GM23338 (cell line): ENCODE measurements at regions not wholly inside any gene's neighbourhood (a gene's known extent, or its start where the extent isn't known, plus 50 kb on each side); places are given as distances from the start of the nearest gene placed in this dataset.

Experiments
- ATAC-seq: fragments of 200-7000 bp; cut with Tn5 transposase; 3 replicates; pipeline ENCODE4 v1.9.1; 2020
- DNase-seq: peaks from one replicate; pipeline ENCODE4 v3.0.0-alpha.2; 2015; ENCODE audit warnings: low spot score
- H2AFZ ChIP-seq: fragments of 200-600 bp; sonication (generic); 2 replicates; pipeline ENCODE4 v1.8.0; 2016; ENCODE audit warnings: antibody characterized with exemption, mild to moderate bottlenecking, moderate library complexity
- H3F3A ChIP-seq: fragments of 200-600 bp; sonication (generic); replicated peaks from 2 replicates; pipeline ENCODE4 v1.8.0; 2017; ENCODE audit warnings: antibody characterized with exemption, mixed run types, low read depth
- H3K27ac ChIP-seq: fragments of 200-600 bp; sonication (generic); 2 replicates; pipeline ENCODE4 v1.6.1; 2016; ENCODE audit warnings: low read depth
- H3K27me3 ChIP-seq: fragments of 200-600 bp; sonication (generic); 2 replicates; pipeline ENCODE4 v1.8.0; 2016; ENCODE audit warnings: mild to moderate bottlenecking, mixed run types, moderate library complexity; ENCODE audit not compliant: insufficient read depth
- H3K36me3 ChIP-seq: fragments of 200-600 bp; sonication (generic); 2 replicates; pipeline ENCODE4 v1.8.0; 2016; ENCODE audit warnings: mild to moderate bottlenecking; ENCODE audit not compliant: insufficient read depth
- H3K4me1 ChIP-seq: fragments of 200-600 bp; sonication (generic); 2 replicates; pipeline ENCODE4 v1.8.0; 2016; ENCODE audit warnings: mild to moderate bottlenecking, moderate library complexity; ENCODE audit not compliant: insufficient read depth
- H3K4me2 ChIP-seq: fragments of 200-600 bp; sonication (generic); 2 replicates; pipeline ENCODE4 v1.7.1; 2017; ENCODE audit warnings: mixed run types
- H3K4me3 ChIP-seq: fragments of 200-600 bp; sonication (generic); 2 replicates; pipeline ENCODE4 v1.6.1; 2016; ENCODE audit warnings: mixed run types
- H3K79me2 ChIP-seq: fragments of 200-600 bp; sonication (generic); replicated peaks from 2 replicates; pipeline ENCODE4 v1.8.0; 2017; ENCODE audit warnings: mild to moderate bottlenecking; ENCODE audit not compliant: insufficient read depth
- H3K9me2 ChIP-seq: fragments of 200-600 bp; sonication (generic); 2 replicates; pipeline ENCODE4 v1.8.0; 2017; ENCODE audit not compliant: insufficient read depth
- H4K20me1 ChIP-seq: fragments of 200-600 bp; sonication (generic); replicated peaks from 2 replicates; pipeline ENCODE4 v1.8.0; 2017; ENCODE audit warnings: mild to moderate bottlenecking; ENCODE audit not compliant: insufficient read depth
- H3K27ac Mint-ChIP-seq: 2 replicates; pipeline ENCODE4 v1.8.0; 2020; ENCODE audit warnings: inconsistent platforms, mild to moderate bottlenecking, moderate library complexity, mixed read lengths
- H3K27me3 Mint-ChIP-seq: 3 replicates; pipeline ENCODE4 v1.8.0; 2022; ENCODE audit warnings: low read depth, mild to moderate bottlenecking, moderate library complexity, mixed read lengths, inconsistent platforms; ENCODE audit not compliant: insufficient read depth, poor library complexity
- H3K36me3 Mint-ChIP-seq: 3 replicates; pipeline ENCODE4 v1.8.0; 2021; ENCODE audit warnings: low read depth, mild to moderate bottlenecking, inconsistent platforms, moderate library complexity, mixed read lengths
- H3K4me1 Mint-ChIP-seq: 3 replicates; pipeline ENCODE4 v1.8.0; 2020; ENCODE audit warnings: mild to moderate bottlenecking, inconsistent platforms, mixed read lengths
- H3K4me3 Mint-ChIP-seq: 3 replicates; pipeline ENCODE4 v1.8.0; 2021; ENCODE audit warnings: moderate library complexity, mild to moderate bottlenecking, inconsistent platforms, mixed read lengths
- H3K9me3 Mint-ChIP-seq: 3 replicates; pipeline ENCODE4 v1.8.0; 2020; ENCODE audit warnings: moderate library complexity, mild to moderate bottlenecking, inconsistent platforms, mixed read lengths
- CREB1 ChIP-seq: fragments of 250-450 bp; sonication (Bioruptor Pico); IDR thresholded peaks from 2 replicates; pipeline ENCODE4 v1.5.0; 2020; ENCODE audit warnings: low read depth, mild to moderate bottlenecking, moderate library complexity
- EZH2 ChIP-seq: fragments of 200-600 bp; sonication (generic); IDR thresholded peaks from one replicate; pipeline ENCODE4 v1.8.0; 2017; ENCODE audit warnings: antibody characterized with exemption, mild to moderate bottlenecking, low read depth; ENCODE audit not compliant: unreplicated experiment
- EZH2phosphoT487 ChIP-seq: fragments of 200-600 bp; sonication (generic); IDR thresholded peaks from one replicate; pipeline ENCODE4 v1.8.1; 2018; ENCODE audit warnings: antibody characterized with exemption; ENCODE audit not compliant: unreplicated experiment
- JUNB ChIP-seq: IDR thresholded peaks from one replicate; pipeline ENCODE4 v1.6.1; 2016; ENCODE audit warnings: antibody characterized with exemption; ENCODE audit not compliant: unreplicated experiment
- NANOG ChIP-seq: IDR thresholded peaks from 2 replicates; pipeline ENCODE4 v1.6.1; 2016; ENCODE audit warnings: antibody characterized with exemption, borderline replicate concordance
- STAT1 ChIP-seq: IDR thresholded peaks from one replicate; pipeline ENCODE4 v1.6.1; 2016; ENCODE audit warnings: antibody characterized with exemption; ENCODE audit not compliant: unreplicated experiment
- ZNF114 ChIP-seq: fragments of 250-450 bp; sonication (Bioruptor Pico); IDR thresholded peaks from 2 replicates; pipeline ENCODE4 v1.5.0; 2020; ENCODE audit warnings: mild to moderate bottlenecking, moderate library complexity
- ZNF331 ChIP-seq: fragments of 250-450 bp; sonication (Bioruptor Pico); IDR thresholded peaks from 2 replicates; pipeline ENCODE4 v1.5.0; 2020; ENCODE audit warnings: low read depth, mild to moderate bottlenecking, moderate library complexity
- TF ChIP-seq, protein P1 (sequence below): IDR thresholded peaks from one replicate; pipeline ENCODE4 v1.6.1; 2018; ENCODE audit warnings: antibody characterized with exemption; ENCODE audit not compliant: unreplicated experiment
- TF ChIP-seq, protein P2 (sequence below), 2 experiments: fragments of 200-600 bp in 1 of 2; sonication (generic) in 1 of 2; conservative IDR thresholded peaks; 2 replicates each; pipeline versions ENCODE4 v1.5.1 to v1.6.1; 2016 to 2017; ENCODE audit warnings: antibody characterized with exemption in 2 of 2, low read depth in 2 of 2, mild to moderate bottlenecking in 2 of 2, moderate library complexity in 1 of 2
- TF ChIP-seq, protein P3 (sequence below): IDR thresholded peaks from 2 replicates; pipeline ENCODE4 v1.6.1; 2016; ENCODE audit warnings: antibody characterized with exemption

DNA sequence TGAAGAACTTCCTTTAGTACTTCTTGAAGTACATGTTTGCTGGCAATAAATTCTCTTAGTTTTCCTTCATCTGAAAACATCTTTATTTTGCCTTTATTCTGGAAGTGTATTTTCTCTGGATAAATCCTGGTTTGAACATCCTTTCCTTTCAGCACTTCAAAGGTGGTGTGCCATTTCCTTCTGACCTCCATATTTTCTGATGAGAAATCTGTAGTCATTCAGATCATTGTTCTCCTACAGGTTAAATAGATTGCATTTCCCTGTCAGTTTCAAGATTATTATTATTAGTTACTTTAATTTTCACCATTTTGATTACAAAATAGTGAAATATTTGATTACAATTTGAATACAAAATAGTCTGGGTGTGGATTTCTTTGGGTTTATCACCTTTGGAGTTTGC lies 134.5 kb downstream of the CDH26 start (continued):
- TF ChIP-seq, protein P1, sequence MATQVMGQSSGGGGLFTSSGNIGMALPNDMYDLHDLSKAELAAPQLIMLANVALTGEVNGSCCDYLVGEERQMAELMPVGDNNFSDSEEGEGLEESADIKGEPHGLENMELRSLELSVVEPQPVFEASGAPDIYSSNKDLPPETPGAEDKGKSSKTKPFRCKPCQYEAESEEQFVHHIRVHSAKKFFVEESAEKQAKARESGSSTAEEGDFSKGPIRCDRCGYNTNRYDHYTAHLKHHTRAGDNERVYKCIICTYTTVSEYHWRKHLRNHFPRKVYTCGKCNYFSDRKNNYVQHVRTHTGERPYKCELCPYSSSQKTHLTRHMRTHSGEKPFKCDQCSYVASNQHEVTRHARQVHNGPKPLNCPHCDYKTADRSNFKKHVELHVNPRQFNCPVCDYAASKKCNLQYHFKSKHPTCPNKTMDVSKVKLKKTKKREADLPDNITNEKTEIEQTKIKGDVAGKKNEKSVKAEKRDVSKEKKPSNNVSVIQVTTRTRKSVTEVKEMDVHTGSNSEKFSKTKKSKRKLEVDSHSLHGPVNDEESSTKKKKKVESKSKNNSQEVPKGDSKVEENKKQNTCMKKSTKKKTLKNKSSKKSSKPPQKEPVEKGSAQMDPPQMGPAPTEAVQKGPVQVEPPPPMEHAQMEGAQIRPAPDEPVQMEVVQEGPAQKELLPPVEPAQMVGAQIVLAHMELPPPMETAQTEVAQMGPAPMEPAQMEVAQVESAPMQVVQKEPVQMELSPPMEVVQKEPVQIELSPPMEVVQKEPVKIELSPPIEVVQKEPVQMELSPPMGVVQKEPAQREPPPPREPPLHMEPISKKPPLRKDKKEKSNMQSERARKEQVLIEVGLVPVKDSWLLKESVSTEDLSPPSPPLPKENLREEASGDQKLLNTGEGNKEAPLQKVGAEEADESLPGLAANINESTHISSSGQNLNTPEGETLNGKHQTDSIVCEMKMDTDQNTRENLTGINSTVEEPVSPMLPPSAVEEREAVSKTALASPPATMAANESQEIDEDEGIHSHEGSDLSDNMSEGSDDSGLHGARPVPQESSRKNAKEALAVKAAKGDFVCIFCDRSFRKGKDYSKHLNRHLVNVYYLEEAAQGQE: no peak

DNA sequence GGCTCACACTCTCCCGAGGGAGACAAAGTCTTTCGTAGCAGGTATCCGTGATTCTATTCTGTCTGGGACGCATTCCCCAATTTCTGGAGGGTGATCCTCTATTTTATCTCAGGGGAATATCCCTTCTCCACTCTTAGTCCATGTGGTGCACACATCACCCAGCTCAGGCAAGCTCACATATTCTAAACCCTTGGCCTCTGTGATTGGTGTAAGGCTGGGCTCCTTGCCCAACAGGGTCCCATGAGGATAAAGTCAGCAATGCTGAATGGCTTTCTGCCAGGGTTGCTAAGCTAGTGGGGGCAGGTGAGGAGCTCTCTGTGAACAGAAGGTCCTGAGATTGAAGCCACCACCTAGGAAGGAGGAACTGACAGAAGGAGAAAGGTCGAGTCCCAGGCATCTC lies 137.2 kb downstream of the CDH26 start:
- TF ChIP-seq ZNF331 (CRISPR knock-in tag): no peak
- Histone ChIP-seq H3K4me2 (no peak overlapping the region), H3K27ac (no peak overlapping the region), H3K36me3 (no peaks in the 10 kb centered on the region), H3K4me3 (no peak overlapping the region), H3K4me1 (no peaks in the 10 kb centered on the region), H3K27me3 (no peaks in the 10 kb centered on the region), H3K79me2 (no peaks in the 10 kb centered on the region), H3F3A (no peaks in the 10 kb centered on the region), H4K20me1 (no peaks in the 10 kb centered on the region), H3K9me2 (no peaks in the 10 kb centered on the region), H2AFZ (no peak overlapping the region)
- peaks cover 3% of the 10 kb centered on the region for H3K27me3 Mint-ChIP-seq
- no peak for ATAC-seq
- peaks cover 8% of the 10 kb centered on the region; the same call in 2 of the 3 replicates for H3K36me3 Mint-ChIP-seq
- no peak overlapping the region for H3K27ac Mint-ChIP-seq
- H3K4me3 Mint-ChIP-seq: no peak overlapping the region
- H3K4me1 Mint-ChIP-seq: no peaks in the 10 kb centered on the region
- peaks cover 54% of the 10 kb centered on the region for H3K9me3 Mint-ChIP-seq
- DNase-seq: no peak

DNA sequence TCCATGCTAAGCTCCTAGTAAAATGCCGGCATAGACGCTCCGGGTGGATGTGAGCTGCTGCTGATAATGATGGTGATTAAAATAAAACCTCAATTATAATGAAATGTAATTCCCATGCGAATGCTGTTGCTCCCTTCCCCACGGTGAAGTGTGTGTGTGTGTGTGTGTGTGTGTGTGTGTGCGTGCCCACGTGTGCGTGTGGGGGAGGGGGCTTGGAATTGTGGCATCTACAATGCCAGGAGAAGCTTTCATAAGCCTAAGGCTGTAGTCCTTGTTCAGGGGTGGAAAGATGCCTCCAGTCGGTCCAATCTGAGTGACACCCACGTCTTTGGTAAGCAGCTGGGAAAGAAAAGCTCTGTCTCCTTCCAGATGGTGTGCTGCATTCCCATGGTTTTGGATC lies 137.9 kb downstream of the CDH26 start:
- no peak overlapping the region for H3K4me2 ChIP-seq
- no peak overlapping the region for H3K27ac ChIP-seq
- no peaks in the 10 kb centered on the region for H3K79me2 ChIP-seq
- no peaks in the 10 kb centered on the region for H3K4me1 ChIP-seq
- H3K9me2 ChIP-seq: no peaks in the 10 kb centered on the region
- H3K4me3 Mint-ChIP-seq: no peak overlapping the region
- H3K36me3 Mint-ChIP-seq: peaks cover 8% of the 10 kb centered on the region; the same call in 2 of the 3 replicates
- no peaks in the 10 kb centered on the region for H3K36me3 ChIP-seq
- no peaks in the 10 kb centered on the region for H3K27me3 ChIP-seq
- ATAC-seq (no peak), DNase-seq (no peak)
- TF ChIP-seq, protein P2, sequence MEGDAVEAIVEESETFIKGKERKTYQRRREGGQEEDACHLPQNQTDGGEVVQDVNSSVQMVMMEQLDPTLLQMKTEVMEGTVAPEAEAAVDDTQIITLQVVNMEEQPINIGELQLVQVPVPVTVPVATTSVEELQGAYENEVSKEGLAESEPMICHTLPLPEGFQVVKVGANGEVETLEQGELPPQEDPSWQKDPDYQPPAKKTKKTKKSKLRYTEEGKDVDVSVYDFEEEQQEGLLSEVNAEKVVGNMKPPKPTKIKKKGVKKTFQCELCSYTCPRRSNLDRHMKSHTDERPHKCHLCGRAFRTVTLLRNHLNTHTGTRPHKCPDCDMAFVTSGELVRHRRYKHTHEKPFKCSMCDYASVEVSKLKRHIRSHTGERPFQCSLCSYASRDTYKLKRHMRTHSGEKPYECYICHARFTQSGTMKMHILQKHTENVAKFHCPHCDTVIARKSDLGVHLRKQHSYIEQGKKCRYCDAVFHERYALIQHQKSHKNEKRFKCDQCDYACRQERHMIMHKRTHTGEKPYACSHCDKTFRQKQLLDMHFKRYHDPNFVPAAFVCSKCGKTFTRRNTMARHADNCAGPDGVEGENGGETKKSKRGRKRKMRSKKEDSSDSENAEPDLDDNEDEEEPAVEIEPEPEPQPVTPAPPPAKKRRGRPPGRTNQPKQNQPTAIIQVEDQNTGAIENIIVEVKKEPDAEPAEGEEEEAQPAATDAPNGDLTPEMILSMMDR (conservative IDR thresholded peaks at IDR 0.05; ENCODE audit: low read depth in 2 of 2): no peak
- TF ChIP-seq, protein P1: no peak
- TF ChIP-seq NANOG: no peak
- TF ChIP-seq EZH2phosphoT487: no peak
- TF ChIP-seq ZNF331 (CRISPR knock-in tag): no peak
- no peak for TF ChIP-seq ZNF114 (CRISPR knock-in tag)
- no peak for TF ChIP-seq CREB1 (CRISPR knock-in tag)
- no peak for TF ChIP-seq JUNB
- TF ChIP-seq, protein P3, sequence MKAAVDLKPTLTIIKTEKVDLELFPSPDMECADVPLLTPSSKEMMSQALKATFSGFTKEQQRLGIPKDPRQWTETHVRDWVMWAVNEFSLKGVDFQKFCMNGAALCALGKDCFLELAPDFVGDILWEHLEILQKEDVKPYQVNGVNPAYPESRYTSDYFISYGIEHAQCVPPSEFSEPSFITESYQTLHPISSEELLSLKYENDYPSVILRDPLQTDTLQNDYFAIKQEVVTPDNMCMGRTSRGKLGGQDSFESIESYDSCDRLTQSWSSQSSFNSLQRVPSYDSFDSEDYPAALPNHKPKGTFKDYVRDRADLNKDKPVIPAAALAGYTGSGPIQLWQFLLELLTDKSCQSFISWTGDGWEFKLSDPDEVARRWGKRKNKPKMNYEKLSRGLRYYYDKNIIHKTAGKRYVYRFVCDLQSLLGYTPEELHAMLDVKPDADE: no peak
- TF ChIP-seq STAT1: no peak
- no peak for TF ChIP-seq EZH2
- H3K27me3 Mint-ChIP-seq: peaks cover 4% of the 10 kb centered on the region
- no peaks in the 10 kb centered on the region for H3F3A ChIP-seq
- no peaks in the 10 kb centered on the region for H4K20me1 ChIP-seq
- peaks cover 2% of the 10 kb centered on the region; the same call in 2 of the 3 replicates for H3K4me1 Mint-ChIP-seq
- peaks cover 54% of the 10 kb centered on the region for H3K9me3 Mint-ChIP-seq
- H2AFZ ChIP-seq: no peak overlapping the region
- no peak overlapping the region for H3K27ac Mint-ChIP-seq
- H3K4me3 ChIP-seq: no peak overlapping the region
